Stimulated activated CD8-positive, alpha-beta memory T cell treated with anti-CD3 and anti-CD28 coated beads, Interleukin-2, amount 100 ng/mL, for 1 hour (primary cell): ENCODE measurements at regions not wholly inside any gene's neighbourhood (a gene's known extent, or its start where the extent isn't known, plus 50 kb on each side); places are given as distances from the start of the nearest gene placed in this dataset.

ENCODE experiments used
- DNase-seq, 2 donors: peaks; one replicate each; pipeline ENCODE4 v3.0.0-alpha.2; 2020; ENCODE audit warnings: low read depth in 2 of 2

DNA sequence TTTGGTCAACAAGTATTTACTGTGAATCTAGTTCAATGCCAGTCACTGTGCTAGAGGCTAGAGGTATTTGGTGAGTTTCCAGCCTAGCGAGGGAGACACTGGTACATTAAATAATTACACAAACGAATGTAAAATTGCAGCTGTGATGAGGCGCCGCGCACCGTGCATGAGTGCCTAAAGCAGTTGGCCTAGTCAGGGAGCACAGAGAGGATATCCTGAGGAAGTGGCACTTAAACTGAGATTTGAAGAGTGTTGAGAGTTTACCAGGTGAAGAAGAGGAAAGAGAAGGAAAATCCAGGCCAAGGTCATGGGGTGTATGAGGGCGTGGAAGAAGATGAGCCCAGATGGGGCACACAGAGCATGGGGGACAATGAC lies 157.6 kb upstream of the NDUFV2 start:
- no peak for DNase-seq

DNA sequence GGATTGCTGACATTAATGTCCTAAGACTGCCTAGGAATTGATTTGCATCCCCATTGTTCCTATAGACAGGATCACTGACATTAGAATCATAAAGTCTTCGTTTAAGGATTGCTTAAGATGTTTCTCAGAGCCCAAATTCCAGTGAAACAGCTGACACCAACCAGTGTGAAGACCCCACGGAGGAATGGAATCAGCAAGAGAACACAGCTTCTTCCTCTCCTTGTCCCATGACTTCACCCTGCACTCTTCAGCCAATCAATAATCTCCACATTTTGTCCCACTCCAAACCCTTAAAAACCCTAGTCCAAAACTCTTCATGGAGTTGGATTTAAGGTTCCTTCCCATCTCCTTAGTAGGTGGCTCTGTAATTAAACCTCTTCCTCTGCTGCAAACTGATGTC lies 157.0 kb upstream of the NDUFV2 start:
- DNase-seq: no peak

DNA sequence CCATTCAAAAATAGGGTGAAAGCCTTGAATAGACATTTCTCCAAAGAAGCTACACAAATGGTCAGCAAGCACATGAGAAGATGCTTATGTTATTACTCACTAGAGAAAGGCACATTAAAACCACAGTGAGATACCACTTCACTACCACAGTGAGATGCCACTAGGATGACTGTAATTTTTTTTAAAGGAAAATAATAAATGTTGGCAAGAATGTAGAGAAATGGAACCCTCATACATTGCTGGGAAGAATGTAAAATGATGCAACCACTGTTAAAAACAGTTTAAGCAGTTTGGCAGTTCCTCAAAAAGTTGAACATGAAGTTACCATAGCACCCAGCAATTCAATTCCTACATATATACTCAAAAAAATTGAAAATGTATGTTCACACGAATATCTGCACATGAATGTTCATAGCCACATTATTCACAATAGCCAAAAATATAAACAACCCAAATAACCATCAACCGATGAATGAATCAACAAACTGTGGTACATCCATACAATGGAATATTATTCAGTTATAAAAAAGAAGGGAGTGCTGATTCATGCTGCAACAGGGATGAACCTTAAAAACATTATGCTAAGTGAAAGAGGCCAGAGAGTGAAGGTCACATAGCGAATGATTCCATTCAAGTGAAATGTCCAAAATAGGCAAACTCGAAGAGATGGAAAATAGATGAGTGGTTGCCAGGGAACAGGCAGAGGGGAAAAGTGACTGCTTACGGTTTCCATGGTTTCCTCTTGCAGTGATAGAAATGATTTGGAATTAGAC lies 156.2 kb upstream of the NDUFV2 start:
- DNase-seq: no peak

DNA sequence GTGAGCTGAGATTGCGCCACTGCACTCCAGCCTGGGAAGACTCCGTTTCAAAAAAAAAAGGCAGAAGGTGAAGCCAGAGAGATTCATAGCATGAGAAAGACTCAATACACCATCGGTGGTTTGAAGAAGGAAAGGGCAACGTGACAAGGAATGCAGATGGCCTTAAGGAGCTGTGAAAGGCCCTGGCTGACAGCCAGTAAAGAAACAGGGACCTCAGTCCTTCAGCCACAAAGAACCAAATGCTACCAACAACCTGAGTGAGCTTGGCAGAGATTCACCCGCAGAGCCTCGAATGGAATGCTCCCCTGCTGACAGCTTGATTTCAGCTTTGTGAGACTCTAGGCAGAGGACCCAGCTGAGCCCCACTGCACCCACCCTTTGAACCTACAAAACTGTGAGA lies 154.9 kb upstream of the NDUFV2 start:
- no peak for DNase-seq

DNA sequence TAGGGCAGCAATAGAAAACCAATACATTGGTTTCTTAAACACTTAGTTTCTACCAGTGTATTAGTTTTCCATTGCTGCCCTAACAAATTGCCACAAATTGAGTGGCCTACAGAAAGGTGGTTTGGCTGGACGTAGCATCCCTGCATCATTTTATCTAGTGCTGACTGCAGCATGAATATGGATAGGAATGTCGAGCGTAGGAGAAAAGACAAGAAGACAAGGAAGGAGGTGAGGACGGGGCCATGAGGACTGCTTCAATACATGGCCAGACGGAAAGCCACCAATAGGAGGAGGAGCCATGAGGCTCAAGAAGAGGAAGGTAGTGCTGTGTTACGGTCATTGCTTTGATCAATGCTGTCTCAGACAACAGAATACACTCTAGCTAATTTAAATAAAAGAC lies 154.5 kb upstream of the NDUFV2 start:
- DNase-seq: no peak

DNA sequence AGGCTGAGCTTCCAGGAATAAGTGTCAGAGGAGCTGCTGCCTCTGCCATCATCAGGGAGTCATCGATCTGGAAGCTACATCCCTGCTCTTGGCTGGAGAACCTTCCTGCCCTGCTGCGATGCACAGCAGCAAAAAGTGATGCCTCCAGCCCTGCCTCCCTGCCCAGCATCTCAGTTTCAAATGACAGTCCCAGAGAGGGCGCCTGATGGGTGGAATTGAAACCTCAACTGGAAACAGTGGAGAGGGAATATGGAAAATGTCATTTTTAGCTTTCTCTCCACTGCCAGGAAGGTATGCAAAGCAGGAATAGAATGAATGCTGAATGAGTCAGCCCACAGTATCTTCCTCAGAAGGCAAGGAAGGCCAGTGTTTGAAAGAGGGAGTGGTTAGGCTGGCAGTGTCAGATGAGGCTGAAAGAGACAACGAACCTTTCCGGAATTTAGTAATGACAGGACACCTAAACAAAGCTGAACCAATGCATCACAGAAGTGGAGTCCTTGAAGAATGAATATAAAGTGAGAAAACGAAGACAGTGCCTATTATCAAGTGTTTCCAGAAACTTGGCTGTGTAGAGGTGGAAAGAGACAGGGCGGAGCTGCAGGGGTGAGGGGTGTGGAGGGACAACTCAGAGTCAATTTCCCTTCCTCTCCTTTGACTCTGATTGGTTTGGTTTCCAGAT lies 153.9 kb upstream of the NDUFV2 start:
- no peak for DNase-seq

DNA sequence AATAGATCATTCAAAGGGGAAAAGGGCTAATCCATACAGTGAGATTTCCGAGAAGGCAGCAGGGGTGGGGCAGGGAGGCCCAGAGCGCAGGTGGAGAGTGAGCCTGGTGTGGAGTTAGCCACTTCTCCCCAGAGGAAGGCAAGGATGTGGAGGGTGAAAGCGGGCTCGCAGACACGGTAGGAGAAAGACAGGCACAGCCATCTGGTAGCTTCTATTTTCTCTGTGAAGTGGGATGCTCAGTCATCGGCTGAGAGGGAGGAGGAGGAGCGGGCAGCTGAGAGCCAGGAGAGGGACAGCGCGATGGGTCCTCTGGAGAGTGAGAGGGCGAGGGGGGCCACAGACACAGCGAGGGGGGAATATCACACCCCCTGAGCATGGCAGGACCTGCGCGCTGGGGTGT lies 153.3 kb upstream of the NDUFV2 start:
- no peak for DNase-seq

DNA sequence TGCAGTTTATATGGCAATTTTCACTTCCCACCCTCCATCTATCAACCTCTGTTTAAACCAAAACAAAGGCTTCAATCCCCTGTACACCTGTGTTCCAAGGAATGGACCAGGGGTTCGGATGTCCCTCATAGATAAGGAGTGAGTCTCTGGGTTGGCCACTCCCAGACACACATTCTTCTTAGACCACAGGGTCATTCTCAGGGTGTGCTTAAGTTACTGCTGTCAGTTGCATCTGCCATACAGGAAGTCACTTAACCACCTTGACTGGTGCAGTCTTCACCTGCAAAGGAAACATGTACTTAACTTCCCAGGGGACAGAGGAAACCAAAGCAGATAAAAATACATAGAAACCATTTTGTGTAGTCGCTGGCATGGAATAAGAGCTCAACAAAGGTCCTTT lies 151.0 kb upstream of the NDUFV2 start:
- DNase-seq: no peak

DNA sequence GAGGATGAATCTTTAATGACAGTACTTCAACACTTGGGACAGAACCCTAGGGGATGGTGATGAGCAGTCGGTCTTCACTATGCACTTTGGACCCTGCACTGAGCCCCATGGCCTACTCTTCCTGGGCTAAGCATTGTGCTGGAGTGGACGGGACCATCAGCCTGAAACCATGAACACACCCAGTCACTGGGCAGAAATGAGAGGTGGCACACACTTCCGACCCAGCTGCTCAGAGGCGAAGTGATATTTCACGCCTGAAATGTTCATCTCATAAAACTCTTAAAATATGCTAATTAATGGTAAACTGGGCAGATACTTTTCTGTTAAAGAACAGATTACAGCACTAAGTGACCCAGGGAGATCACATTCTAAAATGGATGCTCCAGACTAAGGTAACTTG lies 150.3 kb upstream of the NDUFV2 start:
- no peak for DNase-seq

DNA sequence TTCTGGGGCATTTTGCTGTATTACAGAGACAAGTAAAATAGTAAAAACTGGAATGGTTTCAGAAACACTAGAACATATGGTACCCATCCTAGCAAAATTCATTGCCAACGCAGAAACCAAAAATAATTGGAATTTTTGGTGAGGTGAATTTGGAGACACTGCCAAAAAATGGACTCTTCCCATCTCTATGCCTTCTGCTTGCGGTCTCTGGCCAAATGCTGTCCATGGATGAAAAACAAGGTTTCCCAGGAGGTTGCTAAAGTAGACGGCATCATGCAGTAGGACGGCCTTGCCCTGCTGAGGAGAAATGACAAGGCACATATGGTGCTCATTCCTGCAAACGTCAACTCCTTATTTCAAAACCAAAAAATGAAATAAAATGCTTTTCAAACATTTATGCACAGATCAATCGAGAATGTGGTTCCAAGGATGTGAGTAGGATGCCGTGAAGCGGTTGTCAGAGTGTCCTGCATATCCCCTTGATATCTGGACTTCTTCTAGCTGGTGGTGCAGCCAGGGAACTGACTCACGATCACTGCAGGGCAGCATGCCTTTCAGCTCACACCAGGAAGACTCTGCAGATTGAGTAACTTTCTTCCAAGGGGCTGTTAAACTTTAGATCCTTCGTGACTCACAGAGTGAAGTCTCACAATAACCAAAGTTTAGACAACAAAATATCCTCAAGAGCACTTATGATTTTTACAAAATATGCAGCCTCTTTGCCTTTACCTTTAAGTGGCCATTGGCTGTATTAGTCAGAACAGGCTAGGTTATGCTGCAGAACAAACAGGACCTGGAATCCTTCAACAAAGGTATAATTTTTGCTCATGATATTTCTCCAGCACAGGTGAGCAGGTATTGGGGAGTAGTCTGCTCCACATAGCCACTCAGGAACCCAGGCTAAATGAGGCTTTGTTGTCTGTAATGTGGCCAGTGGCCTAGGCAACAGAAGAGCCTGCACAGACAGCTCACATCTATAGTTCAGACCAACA lies 149.4 kb upstream of the NDUFV2 start:
- DNase-seq: no peak

DNA sequence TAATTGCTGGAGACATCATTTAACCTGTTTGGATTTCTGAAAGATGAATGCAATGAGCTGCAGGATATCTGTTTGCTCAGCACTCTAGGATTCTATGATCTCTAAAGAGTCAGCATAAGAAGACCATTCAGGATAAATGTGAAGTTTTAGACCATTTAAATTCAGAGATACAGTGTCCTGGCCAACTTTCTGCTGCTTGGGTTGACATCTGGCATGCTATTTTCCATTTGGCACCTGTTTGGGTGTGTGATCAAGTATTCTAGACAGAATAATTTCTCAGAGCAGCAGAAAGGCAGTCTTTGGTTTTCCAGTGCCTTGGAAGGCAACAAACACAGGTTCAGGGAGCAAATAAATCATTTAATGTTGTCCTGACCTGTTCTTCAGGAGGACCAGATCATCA lies 144.8 kb upstream of the NDUFV2 start:
- no peak for DNase-seq

DNA sequence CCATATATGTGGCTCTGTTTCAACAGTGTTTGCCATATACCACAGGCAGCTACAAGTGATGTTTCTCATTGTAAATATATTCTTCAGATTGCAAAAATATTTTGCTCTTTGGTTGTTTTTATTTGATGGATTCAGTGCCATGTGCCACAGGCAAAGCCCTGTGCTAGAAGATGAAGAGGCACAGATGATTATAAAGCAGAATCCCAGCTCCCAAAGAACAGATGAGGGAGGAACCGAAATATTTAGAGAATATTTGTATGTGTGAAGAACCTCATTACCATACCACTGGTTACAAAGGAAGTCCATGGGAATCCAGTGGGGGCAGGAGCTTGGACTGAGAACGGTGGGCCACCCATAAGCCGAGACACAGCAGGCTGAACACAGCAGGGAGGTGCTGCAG lies 143.8 kb upstream of the NDUFV2 start:
- no peak for DNase-seq

DNA sequence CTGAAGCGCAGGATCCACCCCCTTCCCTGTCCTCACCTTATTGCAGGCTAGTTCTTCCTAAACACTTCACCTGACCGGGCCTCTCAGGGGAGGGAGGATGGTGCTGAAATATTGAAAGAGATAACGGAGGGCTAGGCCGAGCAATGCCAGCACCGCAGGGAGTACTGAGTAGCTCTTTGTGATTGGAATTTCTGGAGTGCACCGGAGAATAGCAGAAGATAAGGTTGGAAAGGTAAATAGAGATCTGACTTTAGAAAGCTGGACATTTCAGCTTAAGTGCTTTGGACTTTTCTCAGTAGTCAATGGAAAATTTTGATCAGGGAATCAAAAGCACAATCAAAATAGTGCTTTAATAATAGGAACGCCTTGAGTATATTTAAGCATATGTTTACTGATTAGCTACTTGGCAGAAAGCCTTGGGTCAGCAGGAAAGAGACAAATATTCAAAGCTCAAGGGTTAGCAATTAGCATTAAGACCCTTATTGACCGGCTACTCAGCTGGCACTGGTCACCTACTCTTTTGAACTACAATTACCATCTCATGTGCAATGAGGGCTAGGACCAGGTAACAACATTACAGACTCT lies 142.9 kb upstream of the NDUFV2 start:
- no peak for DNase-seq

DNA sequence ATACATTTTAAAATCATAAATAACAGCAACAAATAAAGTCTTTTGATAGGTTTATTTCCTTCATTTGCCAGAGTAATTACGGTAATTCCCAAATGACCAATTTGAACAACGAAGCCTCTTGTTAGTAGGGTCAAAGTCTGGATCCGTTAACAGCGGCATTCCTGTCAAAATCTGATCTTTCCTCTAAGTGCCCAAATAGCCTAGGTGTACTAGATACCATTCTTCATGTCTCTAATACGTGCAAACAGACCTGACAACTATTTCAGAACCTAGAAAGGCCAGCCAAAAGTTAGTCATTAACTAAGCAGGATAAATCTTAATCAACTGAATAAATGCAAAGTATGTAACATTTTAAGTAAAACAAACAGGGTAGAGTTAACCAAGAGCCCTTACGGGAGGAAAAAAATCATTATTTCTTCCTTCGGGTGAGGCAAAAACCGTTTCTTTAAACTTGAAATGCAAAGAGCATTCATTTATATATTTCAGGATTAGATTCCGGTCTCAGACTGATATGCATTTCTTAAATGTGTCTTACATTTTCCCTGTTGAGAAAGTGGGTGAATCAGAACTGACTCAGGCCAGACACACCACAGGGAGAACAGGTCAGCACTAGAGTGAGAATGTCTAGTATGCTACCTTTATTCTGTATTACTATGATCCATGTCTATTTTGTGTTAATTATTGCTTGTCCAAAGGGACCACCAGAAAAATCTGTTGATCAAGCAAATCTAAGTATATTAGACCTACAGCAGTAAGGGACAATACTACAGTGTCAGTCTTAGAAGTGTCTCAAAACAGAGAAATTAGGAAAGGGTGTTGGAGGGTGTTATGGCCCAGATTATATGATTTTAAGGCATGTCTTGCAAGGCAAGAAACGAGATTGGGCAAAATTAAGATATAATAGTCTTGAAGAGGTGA lies 141.5 kb upstream of the NDUFV2 start:
- DNase-seq: no peak

DNA sequence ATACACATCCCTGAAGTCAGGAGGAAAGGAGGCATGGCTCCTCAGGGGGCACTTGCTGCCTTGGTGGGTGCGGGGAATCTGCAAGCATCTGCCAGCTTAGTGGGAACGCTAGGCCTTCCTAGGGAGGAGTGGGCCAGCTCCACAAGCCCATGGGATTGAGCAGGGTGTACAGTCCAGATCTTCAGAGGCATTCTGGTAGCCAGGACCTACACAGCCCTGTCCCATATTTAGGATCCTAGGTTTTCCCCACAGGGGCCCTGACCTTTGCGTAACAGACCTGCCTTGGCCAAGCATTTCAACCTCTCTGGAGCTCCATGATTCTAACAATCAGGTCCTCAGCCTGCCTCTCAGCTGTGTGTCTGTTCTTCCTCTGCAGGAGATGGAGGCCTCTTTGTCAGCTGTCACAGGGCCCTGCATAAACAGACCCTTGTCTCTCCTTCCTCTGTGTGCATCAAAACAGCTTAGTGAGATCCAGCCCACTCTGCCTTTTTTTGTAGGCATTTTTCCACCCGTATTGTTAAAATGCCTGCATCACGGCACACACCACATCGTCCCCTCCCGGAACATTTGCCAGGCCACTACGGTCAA lies 140.2 kb upstream of the NDUFV2 start:
- no peak for DNase-seq

DNA sequence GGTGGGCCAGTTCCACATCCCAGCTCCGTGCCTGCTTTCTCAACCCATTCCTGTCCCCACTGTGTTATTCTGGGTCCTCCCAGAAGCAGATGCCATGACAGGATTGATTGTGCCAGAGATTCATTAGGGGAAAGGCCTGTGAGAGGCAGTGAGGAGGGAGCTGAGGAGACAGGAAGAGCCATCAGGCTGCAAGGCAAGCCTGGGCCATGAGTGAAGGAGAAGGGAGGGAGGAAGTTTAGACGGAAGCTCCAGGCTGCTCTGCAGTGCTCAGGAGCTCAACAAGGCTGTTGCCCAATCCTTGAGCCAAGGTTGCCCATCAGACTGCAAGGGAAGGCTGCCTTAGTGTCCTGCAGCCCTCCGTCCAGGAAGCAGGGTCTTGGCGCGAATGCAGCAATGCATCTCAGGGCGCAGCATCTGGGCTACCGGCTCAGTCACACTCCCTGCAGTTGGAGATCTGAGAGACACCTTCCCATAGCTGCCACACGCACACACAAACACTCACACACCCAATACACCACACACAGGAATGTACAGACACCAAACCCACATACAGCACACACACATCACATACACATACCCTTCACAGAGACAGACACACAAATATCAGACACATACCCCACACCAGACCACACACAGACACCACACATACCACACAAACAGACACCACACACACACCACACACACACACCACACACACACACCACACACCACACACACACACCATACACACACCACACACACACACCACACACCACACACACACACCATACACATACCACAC lies 139.5 kb upstream of the NDUFV2 start:
- no peak for DNase-seq

DNA sequence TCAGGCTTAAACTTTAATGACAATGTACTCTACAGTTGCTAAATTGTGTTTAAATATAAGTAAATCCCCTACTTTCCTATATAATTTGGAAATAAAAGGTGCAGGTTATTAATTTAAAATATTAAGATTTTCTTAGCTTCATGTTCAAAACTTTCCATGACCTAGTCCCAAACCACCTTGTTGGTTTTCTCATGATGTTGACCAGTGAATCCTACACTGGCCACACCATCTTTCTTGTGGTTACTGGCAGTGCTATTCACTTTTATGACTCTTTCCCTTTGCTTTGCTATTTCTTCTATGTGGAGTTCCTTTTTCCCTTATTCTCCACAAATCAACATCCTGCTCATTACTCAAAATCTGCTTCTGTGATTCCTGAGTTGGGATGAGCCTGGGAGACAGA lies 138.6 kb upstream of the NDUFV2 start:
- no peak for DNase-seq

DNA sequence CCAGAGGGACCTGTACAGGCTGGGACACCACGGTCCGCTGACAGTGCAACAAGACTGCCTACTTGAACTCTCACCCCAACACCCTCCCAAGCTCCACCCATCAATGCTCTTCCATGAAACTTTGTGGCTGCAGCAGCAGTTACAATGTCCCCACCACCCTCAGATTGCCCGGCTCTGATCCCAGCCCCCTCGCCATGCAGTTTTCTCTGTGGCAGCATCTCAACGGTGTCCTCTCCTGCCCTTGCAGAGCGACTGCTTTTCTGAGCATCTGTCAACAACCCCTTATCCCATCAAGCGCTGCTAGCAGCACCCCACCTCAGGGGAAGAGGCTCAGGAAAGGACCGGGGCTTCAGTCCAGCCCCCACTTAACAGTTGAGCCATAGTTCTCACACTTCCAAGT lies 137.1 kb upstream of the NDUFV2 start:
- DNase-seq: no peak

DNA sequence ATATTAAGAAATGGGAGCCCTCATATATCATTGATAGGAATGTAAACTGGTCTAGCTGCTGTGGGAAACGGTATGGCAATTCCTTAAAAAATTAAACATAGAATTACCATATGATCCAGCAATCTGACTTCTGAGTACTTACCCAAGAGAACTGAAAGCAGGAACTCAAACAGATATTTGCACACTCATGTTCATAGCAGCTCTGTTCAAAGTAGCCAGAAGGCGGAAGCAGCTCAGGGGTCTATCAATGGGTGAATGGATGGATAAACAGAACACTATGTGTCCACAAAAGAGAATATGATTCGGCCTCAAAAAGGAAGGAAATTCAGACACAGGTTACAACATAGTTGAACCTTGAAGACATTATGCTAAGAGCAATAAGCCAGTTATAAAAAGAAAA lies 135.7 kb upstream of the NDUFV2 start:
- no peak for DNase-seq

DNA sequence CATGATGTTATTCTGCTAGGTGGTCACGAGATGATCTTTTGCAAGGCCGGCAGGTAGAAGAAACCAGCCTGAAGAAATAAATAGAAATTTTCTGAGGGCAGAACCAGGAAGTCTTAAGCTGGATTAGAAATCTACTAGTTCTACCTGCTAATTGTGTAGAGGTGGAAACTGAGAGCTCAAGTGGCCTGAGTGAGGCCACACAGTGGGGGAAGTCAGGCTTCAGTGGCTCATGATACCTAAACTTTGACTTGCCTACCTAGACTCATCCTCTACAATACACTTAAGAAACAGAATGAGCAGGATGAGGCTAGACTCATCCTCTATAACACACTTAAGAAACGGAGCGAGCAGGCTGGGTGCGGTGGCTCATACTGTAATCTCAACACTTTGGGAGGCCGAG lies 134.9 kb upstream of the NDUFV2 start:
- no peak for DNase-seq
